HEK293T (cell line): ENCODE measurements at regions not wholly inside any gene's neighbourhood (a gene's known extent, or its start where the extent isn't known, plus 50 kb on each side); places are given as distances from the start of the nearest gene placed in this dataset.

ENCODE experiments used
- CTCF ChIA-PET: fragments of 350-600 bp; formaldehyde crosslinking; extraction: SDS; loops from one replicate; lab custom pipeline; 2021; ENCODE audit warnings: antibody characterized with exemption, inconsistent platforms; lab: Yijun Ruan, JAX
- POLR2A ChIA-PET: fragments of 350-600 bp; formaldehyde crosslinking; extraction: SDS; loops from one replicate; lab custom pipeline; 2020; ENCODE audit warnings: antibody characterized with exemption, inconsistent platforms; lab: Yijun Ruan, JAX
- DNase-seq: peaks from one replicate; pipeline ENCODE4 v3.0.0; 2012; ENCODE audit warnings: mixed read lengths; ENCODE audit errors: extremely low spot score
- ARNT ChIP-seq: fragments of 450-650 bp; IDR thresholded peaks from 2 replicates; pipeline ENCODE4 v1.6.1; 2017; ENCODE audit warnings: mild to moderate bottlenecking
- BHLHE40 ChIP-seq: fragments of 450-650 bp; IDR thresholded peaks from 2 replicates; pipeline ENCODE4 v1.6.1; 2016; ENCODE audit warnings: mild to moderate bottlenecking, moderate library complexity, borderline replicate concordance
- CTBP1 ChIP-seq: fragments of 450-650 bp; IDR thresholded peaks from 2 replicates; pipeline ENCODE4 v1.6.1; 2016; ENCODE audit warnings: borderline replicate concordance
- ELF4 ChIP-seq: fragments of 450-650 bp; IDR thresholded peaks from 2 replicates; pipeline ENCODE4 v1.6.1; 2017; ENCODE audit warnings: antibody characterized with exemption
- FOXA1 ChIP-seq: fragments of 450-650 bp; IDR thresholded peaks from 2 replicates; pipeline ENCODE4 v1.6.1; 2016; ENCODE audit warnings: mild to moderate bottlenecking
- FOXK2 ChIP-seq: fragments of 450-650 bp; IDR thresholded peaks from 2 replicates; pipeline ENCODE4 v1.6.1; 2016; ENCODE audit warnings: mild to moderate bottlenecking
- FOXM1 ChIP-seq: fragments of 450-650 bp; IDR thresholded peaks from 2 replicates; pipeline ENCODE4 v1.6.1; 2017; ENCODE audit warnings: mild to moderate bottlenecking, borderline replicate concordance
- HDGF ChIP-seq: fragments of 450-650 bp; IDR thresholded peaks from 2 replicates; pipeline ENCODE4 v1.6.1; 2017; ENCODE audit warnings: antibody characterized with exemption, borderline replicate concordance
- L3MBTL2 ChIP-seq: fragments of 450-650 bp; conservative IDR thresholded peaks from 2 replicates; pipeline ENCODE4 v1.6.1; 2016; ENCODE audit warnings: mild to moderate bottlenecking
- LEF1 ChIP-seq: fragments of 450-650 bp; IDR thresholded peaks from 2 replicates; pipeline ENCODE4 v1.6.1; 2017; ENCODE audit warnings: mild to moderate bottlenecking, borderline replicate concordance
- NFRKB ChIP-seq: fragments of 450-650 bp; IDR thresholded peaks from 2 replicates; pipeline ENCODE4 v1.6.1; 2016; ENCODE audit warnings: mild to moderate bottlenecking, moderate library complexity
- SP1 ChIP-seq: fragments of 450-650 bp; IDR thresholded peaks from 2 replicates; pipeline ENCODE4 v1.6.1; 2017
- SUZ12 ChIP-seq: fragments of 450-650 bp; IDR thresholded peaks from 2 replicates; pipeline ENCODE4 v1.6.1; 2016; ENCODE audit warnings: mild to moderate bottlenecking
- TARDBP ChIP-seq: fragments of 450-650 bp; IDR thresholded peaks from 2 replicates; pipeline ENCODE4 v1.6.1; 2016
- ZNF384 ChIP-seq: fragments of 450-650 bp; IDR thresholded peaks from 2 replicates; pipeline ENCODE4 v1.6.1; 2016
- TF ChIP-seq, protein P1 (sequence below): fragments of 450-650 bp; IDR thresholded peaks from 2 replicates; pipeline ENCODE4 v1.6.1; 2016

DNA sequence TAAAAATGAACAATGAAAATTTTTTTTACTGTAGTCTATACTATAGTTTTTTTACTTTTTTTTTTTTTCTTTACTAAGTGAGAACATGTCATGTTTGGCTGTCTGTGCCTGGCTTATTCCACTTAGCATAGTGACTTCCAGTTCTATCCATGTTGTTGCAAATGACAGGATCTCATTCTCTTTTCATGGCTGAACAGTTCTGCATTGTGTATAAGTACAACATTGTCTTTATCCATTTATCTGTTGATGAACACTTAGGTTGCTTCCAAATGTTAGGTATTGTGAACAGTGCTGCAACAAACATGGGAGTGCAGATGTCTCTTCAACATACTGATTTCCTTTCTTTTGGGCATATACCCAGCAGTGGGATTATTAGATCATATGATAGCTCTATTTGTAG, 88.1 kb upstream of the CCDC90B start:
- ChIA-PET CTCF (no interaction called here), POLR2A (no interaction called here)
- no peak for DNase-seq
- TF ChIP-seq FOXK2, result no peak
- no peak for TF ChIP-seq ZNF384
- TF ChIP-seq CTBP1, result no peak
- TF ChIP-seq LEF1, result no peak

DNA sequence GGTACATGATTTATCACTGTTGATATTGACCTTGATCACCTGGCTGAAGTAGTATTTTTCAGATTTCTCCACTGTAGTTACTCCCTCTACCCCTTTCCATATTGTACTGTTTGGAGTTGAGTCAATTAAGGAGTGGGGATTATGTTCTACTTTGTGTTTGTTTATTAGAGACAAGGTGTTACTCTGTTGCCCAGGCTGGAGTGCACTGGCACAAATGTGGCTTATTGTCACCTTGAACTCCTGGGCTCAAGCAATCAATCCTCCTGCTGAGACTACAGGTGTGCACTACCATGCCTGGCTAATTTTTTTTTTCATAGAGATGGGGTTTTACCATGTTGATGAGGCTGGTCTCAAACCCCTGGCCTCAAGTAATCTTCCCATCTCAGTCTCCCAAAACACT, 85.3 kb upstream of the CCDC90B start:
- POLR2A ChIA-PET, result no interaction called here
- DNase-seq, result no peak
- CTCF ChIA-PET, result no interaction called here
- no peak for TF ChIP-seq ZNF384
- no peak for TF ChIP-seq TARDBP
- no peak for TF ChIP-seq SP1
- TF ChIP-seq FOXA1, result no peak
- no peak for TF ChIP-seq CTBP1
- no peak for TF ChIP-seq SUZ12
- TF ChIP-seq FOXK2, result no peak
- TF ChIP-seq NFRKB, result no peak
- no peak for TF ChIP-seq BHLHE40
- TF ChIP-seq ELF4, result no peak
- TF ChIP-seq, protein P1, sequence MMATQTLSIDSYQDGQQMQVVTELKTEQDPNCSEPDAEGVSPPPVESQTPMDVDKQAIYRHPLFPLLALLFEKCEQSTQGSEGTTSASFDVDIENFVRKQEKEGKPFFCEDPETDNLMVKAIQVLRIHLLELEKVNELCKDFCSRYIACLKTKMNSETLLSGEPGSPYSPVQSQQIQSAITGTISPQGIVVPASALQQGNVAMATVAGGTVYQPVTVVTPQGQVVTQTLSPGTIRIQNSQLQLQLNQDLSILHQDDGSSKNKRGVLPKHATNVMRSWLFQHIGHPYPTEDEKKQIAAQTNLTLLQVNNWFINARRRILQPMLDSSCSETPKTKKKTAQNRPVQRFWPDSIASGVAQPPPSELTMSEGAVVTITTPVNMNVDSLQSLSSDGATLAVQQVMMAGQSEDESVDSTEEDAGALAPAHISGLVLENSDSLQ, result no peak
- no peak for TF ChIP-seq L3MBTL2
- TF ChIP-seq LEF1, result no peak
- TF ChIP-seq ARNT, result no peak
- no peak for TF ChIP-seq FOXM1
- no peak for TF ChIP-seq HDGF

DNA sequence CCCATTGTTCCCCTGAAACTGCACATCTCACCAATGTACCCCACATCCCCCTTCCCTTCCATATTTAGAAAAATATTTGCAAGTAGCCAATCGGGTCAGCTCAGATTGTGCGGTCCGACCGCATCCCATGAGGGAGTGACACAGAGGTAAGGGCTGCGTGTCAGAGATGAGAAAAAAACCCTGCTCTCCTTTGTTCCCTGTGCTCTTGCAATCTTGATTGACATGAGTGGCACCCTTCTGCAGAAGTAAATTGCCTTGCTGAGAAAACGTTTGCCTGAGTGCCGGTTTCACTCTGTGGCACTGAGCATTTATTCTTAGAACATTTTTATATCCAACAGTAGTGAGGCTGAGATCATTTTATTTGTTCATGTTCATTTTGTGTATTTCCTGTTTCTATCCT, 81.6 kb upstream of the CCDC90B start:
- POLR2A ChIA-PET, result no interaction called here
- no peak for TF ChIP-seq L3MBTL2
- TF ChIP-seq, protein P1, result no peak
- TF ChIP-seq FOXM1, result no peak
- TF ChIP-seq TARDBP, result no peak
- TF ChIP-seq ZNF384, result no peak
- no peak for TF ChIP-seq FOXA1
- no peak for TF ChIP-seq CTBP1
- TF ChIP-seq LEF1, result no peak
- no peak for TF ChIP-seq SUZ12
- CTCF ChIA-PET, result no interaction called here
- no peak for DNase-seq

DNA sequence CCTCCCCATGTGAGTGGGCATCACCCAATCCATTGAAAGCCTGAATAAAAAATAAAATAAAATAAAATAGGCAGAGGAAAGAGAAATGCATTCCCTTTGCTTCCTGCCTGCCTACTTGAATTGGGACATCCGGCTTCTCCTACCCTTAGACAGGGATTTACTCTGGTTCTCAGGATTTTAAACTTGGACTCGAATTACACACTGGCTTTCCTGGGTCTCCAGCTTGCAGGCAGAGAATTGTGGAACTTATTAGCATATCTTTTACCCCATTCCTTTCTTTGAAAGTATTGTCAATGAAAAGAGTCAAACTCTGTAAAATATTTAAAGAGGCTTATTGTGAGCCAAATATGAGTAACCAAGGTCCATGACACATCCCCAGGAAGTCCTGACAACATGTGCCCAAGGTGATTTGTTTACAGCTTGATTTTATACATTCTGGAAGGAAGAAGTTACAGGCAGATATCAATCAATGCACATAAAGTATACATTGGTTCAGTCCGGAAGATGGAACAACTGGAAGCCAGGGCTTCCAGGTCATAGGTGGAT, 78.4 kb upstream of the CCDC90B start:
- no peak for DNase-seq
- TF ChIP-seq LEF1, result no peak
- TF ChIP-seq, protein P1, result no peak
- TF ChIP-seq SUZ12, result no peak
- no peak for TF ChIP-seq L3MBTL2
- TF ChIP-seq ZNF384, result no peak
- no peak for TF ChIP-seq FOXA1
- no peak for TF ChIP-seq SP1
- no peak for TF ChIP-seq HDGF
- no peak for TF ChIP-seq FOXK2
- no peak for TF ChIP-seq TARDBP
- no peak for TF ChIP-seq FOXM1
- TF ChIP-seq BHLHE40, result no peak
- TF ChIP-seq ARNT, result no peak
- no peak for TF ChIP-seq NFRKB
- TF ChIP-seq CTBP1, result no peak
- ChIA-PET CTCF (no interaction called here), POLR2A (no interaction called here)

DNA sequence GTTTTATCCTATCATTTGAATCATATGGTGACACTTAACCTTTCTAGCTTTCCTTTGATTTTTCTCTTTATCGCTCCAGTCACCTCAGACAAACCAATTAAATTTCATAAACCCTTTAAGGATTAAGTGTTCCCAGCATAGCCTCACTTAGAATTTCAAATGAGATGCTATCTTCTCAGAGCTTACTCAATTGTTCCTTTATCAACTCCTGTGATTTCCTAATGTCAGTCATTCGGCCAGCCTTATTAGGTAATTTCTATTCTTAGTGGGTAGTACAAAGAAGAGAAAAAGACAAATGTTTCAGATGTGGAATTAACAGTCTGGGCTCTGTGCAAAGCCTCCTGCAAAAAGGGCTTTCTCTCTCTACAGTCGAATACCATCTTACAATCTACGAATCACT, 77.1 kb upstream of the CCDC90B start:
- POLR2A ChIA-PET, result no interaction called here
- TF ChIP-seq FOXA1 (no peak), ARNT (no peak)
- DNase-seq, result no peak
- CTCF ChIA-PET, result no interaction called here

DNA sequence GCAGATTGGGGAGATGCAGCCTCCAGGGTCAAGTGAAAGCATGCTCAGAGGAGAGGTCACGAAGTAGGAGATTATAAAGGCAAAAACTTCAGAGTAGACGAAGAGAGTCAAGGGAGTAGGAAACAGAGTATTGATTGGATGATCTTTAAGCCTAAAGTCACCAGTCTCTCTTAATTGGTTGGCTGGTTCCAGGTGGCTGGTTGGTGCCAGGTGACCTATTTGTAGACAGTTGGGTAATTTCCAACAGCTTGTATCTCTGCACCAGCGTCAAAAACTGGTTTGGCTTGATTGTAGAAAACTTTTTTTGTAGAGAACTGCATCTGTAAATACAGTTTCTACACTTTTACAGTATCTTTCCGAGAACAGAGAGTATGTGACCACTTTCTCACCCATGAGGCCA, 75.7 kb upstream of the CCDC90B start:
- POLR2A ChIA-PET, result no interaction called here
- TF ChIP-seq ZNF384 (no peak), TARDBP (no peak), NFRKB (no peak), FOXM1 (no peak), ARNT (no peak), FOXK2 (no peak), FOXA1 (no peak), SP1 (no peak), CTBP1 (no peak)
- no peak for DNase-seq
- CTCF ChIA-PET, result no interaction called here

DNA sequence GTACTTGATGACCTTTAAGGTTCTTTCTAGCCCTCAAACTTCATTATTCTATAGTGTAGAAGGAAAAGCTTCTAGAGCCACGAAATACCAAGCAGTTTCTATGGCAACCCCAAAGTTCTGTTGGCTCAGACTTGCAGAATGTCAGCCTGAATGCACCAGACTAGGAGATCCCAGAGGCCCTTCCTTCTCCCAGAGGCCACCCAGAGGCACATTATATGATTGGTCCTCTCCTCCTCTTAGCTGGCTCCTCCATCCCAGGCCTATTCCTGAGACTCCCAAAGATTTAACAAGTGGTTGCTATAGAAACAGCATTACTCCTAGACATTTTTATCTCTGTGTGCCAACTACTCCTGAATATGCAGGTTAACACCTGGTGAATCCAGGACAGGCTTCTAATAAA, 69.2 kb upstream of the CCDC90B start:
- POLR2A ChIA-PET, result no interaction called here
- CTCF ChIA-PET, result no interaction called here
- TF ChIP-seq ARNT, result no peak
- no peak for TF ChIP-seq L3MBTL2
- no peak for TF ChIP-seq LEF1
- no peak for TF ChIP-seq SUZ12
- TF ChIP-seq ZNF384, result no peak
- no peak for TF ChIP-seq FOXA1
- TF ChIP-seq CTBP1, result no peak
- TF ChIP-seq, protein P1, result no peak
- TF ChIP-seq TARDBP, result no peak
- DNase-seq, result no peak
